PC-9 (cell line): ENCODE measurements at regions not wholly inside any gene's neighbourhood (a gene's known extent, or its start where the extent isn't known, plus 50 kb on each side); places are given as distances from the start of the nearest gene placed in this dataset.

ENCODE experiments used
- BruUV-seq: library from RNA; stranded (reverse); fragments of 400-500 nt; replicated peaks from 2 replicates; lab custom pipeline; 2021; lab: Mats Ljungman, UMichigan
- CTCF ChIA-PET: fragments of 300-600 bp; sonication (Branson Sonifier 250); formaldehyde crosslinking; loops from one replicate; lab custom pipeline; 2022; ENCODE audit warnings: antibody characterized with exemption; lab: Charles Lee
- POLR2A ChIA-PET: fragments of 300-600 bp; sonication (Branson Sonifier 250); formaldehyde crosslinking; loops from one replicate; lab custom pipeline; 2022; ENCODE audit warnings: antibody characterized with exemption; ENCODE audit not compliant: unreplicated experiment; lab: Charles Lee
- DNase-seq, 2 experiments: peaks; one replicate each; pipeline versions ENCODE4 v3.0.0 to v3.0.0-alpha.2; 2015 to 2022; ENCODE audit warnings: mixed read lengths in 1 of 2
- H2AFZ ChIP-seq: fragments of 200-600 bp; sonication (generic); 2 replicates; pipeline ENCODE4 v1.8.1; 2017; ENCODE audit warnings: antibody characterized with exemption
- H3F3A ChIP-seq: fragments of 200-600 bp; sonication (generic); 2 replicates; pipeline ENCODE4 v1.8.1; 2017; ENCODE audit warnings: antibody characterized with exemption, mild to moderate bottlenecking, low read depth; ENCODE audit not compliant: insufficient read depth
- H3K27ac ChIP-seq: fragments of 200-600 bp; sonication (generic); 2 replicates; pipeline ENCODE4 v1.6.1; 2016; ENCODE audit warnings: mixed run types
- H3K27me3 ChIP-seq: fragments of 200-600 bp; sonication (generic); 2 replicates; pipeline ENCODE4 v1.6.1; 2016; ENCODE audit warnings: low read depth, mixed run types; ENCODE audit not compliant: insufficient read depth
- H3K36me3 ChIP-seq: fragments of 200-600 bp; sonication (generic); 2 replicates; pipeline ENCODE4 v1.6.1; 2016; ENCODE audit warnings: low read depth, mixed run types
- H3K4me1 ChIP-seq: fragments of 200-600 bp; sonication (generic); replicated peaks from 2 replicates; pipeline ENCODE4 v1.6.1; 2016; ENCODE audit warnings: mixed run types; ENCODE audit not compliant: insufficient read depth
- H3K4me2 ChIP-seq: fragments of 200-600 bp; sonication (generic); 2 replicates; pipeline ENCODE4 v1.6.1; 2017; ENCODE audit warnings: mixed run types
- H3K4me3 ChIP-seq: fragments of 200-600 bp; sonication (generic); 2 replicates; pipeline ENCODE4 v1.6.1; 2016; ENCODE audit warnings: mixed run types
- H3K79me2 ChIP-seq: fragments of 200-600 bp; sonication (generic); 2 replicates; pipeline ENCODE4 v1.6.1; 2017; ENCODE audit warnings: low read depth, mixed run types
- H3K9me2 ChIP-seq: fragments of 200-600 bp; sonication (generic); 2 replicates; pipeline ENCODE4 v1.8.1; 2017; ENCODE audit warnings: mild to moderate bottlenecking; ENCODE audit not compliant: insufficient read depth
- H3K9me3 ChIP-seq: fragments of 200-600 bp; sonication (generic); 2 replicates; pipeline ENCODE4 v1.8.1; 2016; ENCODE audit warnings: low read depth; ENCODE audit not compliant: insufficient read depth
- H4K20me1 ChIP-seq: fragments of 200-600 bp; sonication (generic); 2 replicates; pipeline ENCODE4 v1.8.1; 2017; ENCODE audit not compliant: insufficient read depth
- EZH2 ChIP-seq: fragments of 200-600 bp; sonication (generic); IDR thresholded peaks from 2 replicates; pipeline ENCODE4 v1.8.0; 2017; ENCODE audit warnings: antibody characterized with exemption, low read depth
- intact Hi-C: fragments of 100-400 bp; cut with micrococcal nuclease; formaldehyde crosslinking; loops from one replicate; pipeline ENCODE4 v1.10.0; 2022; ENCODE audit not compliant: unreplicated experiment
- TF ChIP-seq, protein P1 (sequence below): fragments of 200-600 bp; sonication (generic); conservative IDR thresholded peaks from 2 replicates; pipeline ENCODE4 v1.6.1; 2017; ENCODE audit warnings: mixed run types, antibody characterized with exemption, mild to moderate bottlenecking, moderate library complexity

DNA sequence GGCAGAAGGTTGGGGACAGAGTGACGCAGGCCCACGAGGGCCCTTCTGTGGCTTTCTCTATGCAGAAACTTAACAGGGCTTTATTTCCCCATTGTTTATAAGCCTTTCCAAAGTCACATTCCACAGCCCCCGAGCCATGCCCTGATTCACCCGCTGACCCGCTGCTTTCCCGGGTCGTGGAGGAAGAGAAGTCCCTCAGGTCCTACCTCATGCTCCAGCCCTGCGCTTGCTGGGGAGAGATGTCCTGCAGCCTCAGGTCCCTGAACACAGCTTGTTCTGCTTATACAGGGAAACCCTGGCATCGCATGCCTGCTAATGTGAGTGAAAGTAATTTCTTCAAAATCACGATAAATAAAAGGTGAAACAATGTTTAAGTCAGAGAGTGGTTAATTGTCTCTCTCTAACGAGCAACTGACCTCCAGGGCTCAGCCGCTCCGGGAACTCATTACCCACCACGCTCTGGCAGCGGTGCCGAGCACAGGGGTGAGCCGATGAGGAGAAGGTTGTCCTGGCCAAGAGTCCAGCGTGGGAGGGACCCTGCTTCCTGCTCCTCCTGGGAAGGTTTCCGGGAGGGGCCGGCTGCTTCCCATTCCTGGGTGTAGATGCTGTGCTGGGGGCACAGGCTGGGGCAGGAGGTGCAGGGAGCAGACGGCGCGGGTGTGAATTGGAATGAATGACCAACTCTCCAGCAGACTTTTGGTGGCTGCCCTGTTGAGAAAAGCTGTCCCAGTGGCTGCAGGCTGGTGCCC, 595.2 kb downstream of the BRD1 start:
- no peak overlapping the region for H3K4me3 ChIP-seq
- H4K20me1 ChIP-seq = peaks cover 7% of the 10 kb centered on the region; the same call in 1 of the 2 replicates
- peaks cover 82% of the 10 kb centered on the region for H3K27me3 ChIP-seq
- POLR2A ChIA-PET = no interaction called here
- no peak for TF ChIP-seq EZH2
- TF ChIP-seq, protein P1, sequence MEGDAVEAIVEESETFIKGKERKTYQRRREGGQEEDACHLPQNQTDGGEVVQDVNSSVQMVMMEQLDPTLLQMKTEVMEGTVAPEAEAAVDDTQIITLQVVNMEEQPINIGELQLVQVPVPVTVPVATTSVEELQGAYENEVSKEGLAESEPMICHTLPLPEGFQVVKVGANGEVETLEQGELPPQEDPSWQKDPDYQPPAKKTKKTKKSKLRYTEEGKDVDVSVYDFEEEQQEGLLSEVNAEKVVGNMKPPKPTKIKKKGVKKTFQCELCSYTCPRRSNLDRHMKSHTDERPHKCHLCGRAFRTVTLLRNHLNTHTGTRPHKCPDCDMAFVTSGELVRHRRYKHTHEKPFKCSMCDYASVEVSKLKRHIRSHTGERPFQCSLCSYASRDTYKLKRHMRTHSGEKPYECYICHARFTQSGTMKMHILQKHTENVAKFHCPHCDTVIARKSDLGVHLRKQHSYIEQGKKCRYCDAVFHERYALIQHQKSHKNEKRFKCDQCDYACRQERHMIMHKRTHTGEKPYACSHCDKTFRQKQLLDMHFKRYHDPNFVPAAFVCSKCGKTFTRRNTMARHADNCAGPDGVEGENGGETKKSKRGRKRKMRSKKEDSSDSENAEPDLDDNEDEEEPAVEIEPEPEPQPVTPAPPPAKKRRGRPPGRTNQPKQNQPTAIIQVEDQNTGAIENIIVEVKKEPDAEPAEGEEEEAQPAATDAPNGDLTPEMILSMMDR = no peak
- H3K27ac ChIP-seq = no peak overlapping the region
- H3F3A ChIP-seq = no peaks in the 10 kb centered on the region
- no peak overlapping the region for H3K4me2 ChIP-seq
- CTCF ChIA-PET = no interaction called here
- H3K9me2 ChIP-seq = no peaks in the 10 kb centered on the region
- no peaks in the 10 kb centered on the region for H3K9me3 ChIP-seq
- H3K79me2 ChIP-seq = no peaks in the 10 kb centered on the region
- no peak for DNase-seq
- H2AFZ ChIP-seq = no peak overlapping the region
- H3K36me3 ChIP-seq = no peaks in the 10 kb centered on the region
- no TSS peak for BruUV-seq
- no peaks in the 10 kb centered on the region for H3K4me1 ChIP-seq
- intact Hi-C loops = no loop called here

DNA sequence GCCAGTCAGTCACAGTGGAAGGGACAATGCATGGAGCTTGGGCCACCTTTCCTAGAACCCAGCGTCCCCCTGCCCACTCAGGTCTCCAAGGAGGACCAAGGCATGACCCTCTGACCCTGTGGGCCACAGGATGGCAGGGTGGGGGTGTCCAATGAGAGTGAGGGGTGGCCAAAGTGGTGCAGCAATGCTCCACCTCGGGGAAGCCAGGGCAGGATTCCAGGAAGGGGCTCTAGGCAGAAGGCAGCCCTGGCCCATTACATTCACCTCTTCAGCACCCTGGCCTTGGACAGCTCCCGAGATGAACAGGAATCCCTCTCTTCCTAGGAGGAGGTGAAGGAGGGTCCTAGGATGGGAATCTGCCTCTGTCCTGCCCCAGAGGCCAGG, 597.5 kb downstream of the BRD1 start:
- H2AFZ ChIP-seq = no peak overlapping the region
- H3F3A ChIP-seq = no peaks in the 10 kb centered on the region
- no peaks in the 10 kb centered on the region for H3K79me2 ChIP-seq
- POLR2A ChIA-PET = no interaction called here
- no peaks in the 10 kb centered on the region for H3K4me1 ChIP-seq
- no peak overlapping the region for H3K4me2 ChIP-seq
- H3K9me2 ChIP-seq = no peaks in the 10 kb centered on the region
- peaks cover 3% of the 10 kb centered on the region; the same call in 1 of the 2 replicates for H4K20me1 ChIP-seq
- H3K27ac ChIP-seq = no peak overlapping the region
- H3K36me3 ChIP-seq = no peaks in the 10 kb centered on the region
- CTCF ChIA-PET = no interaction called here
- no TSS peak for BruUV-seq
- TF ChIP-seq, protein P1 = no peak
- TF ChIP-seq EZH2 = no peak
- H3K9me3 ChIP-seq = no peaks in the 10 kb centered on the region
- peaks cover 70% of the 10 kb centered on the region for H3K27me3 ChIP-seq
- intact Hi-C loops = no loop called here
- DNase-seq = no peak
- no peak overlapping the region for H3K4me3 ChIP-seq

DNA sequence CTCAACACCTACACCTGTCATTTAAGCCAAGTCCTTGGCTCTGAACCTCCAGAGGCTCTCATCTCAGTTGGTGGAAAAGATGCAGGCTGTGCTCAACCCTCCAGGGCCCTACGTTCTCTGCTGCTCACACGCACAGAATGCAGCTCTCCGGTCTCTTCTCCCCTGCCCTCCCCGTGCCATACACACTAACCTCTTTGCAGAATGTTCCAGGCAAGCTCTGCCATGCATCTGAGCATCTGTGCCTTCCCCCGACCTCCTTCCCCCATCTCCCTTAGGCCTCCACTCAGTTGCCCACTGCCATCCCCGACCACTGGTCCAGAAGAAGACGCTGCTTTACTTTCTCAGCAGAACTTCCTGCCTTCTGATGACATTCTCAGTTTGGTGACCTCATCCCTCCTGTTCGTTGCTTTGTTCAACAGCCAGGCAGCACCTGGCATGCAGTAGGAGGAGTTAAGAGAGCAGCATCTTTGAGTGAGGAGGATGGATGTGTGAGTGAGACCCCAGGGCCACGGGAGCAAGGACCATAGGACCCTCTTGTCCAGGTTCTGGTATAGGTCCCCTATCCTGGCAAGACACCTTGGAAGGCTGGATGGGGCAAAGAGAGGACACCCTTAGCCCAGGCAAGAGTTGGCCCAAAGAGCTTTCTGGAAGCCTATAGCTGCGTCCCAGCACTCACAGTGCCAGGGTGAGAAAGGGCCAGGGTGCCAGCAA, 598.0 kb downstream of the BRD1 start:
- Histone ChIP-seq H3K4me3 (no peak overlapping the region), H3K9me2 (no peaks in the 10 kb centered on the region), H3K4me1 (no peaks in the 10 kb centered on the region), H2AFZ (no peak overlapping the region), H3K27me3 (peaks cover 65% of the 10 kb centered on the region), H3K27ac (no peak overlapping the region), H3K36me3 (no peaks in the 10 kb centered on the region), H4K20me1 (peaks cover 3% of the 10 kb centered on the region; the same call in 1 of the 2 replicates), H3K79me2 (no peaks in the 10 kb centered on the region), H3K4me2 (no peak overlapping the region), H3F3A (no peaks in the 10 kb centered on the region), H3K9me3 (no peaks in the 10 kb centered on the region)
- TF ChIP-seq, protein P1 = no peak
- TF ChIP-seq EZH2 = no peak
- intact Hi-C loops = no loop called here
- no TSS peak for BruUV-seq
- ChIA-PET CTCF (no interaction called here), POLR2A (no interaction called here)
- DNase-seq = no peak
